ENCODE measurements at regions not wholly inside any gene's neighbourhood (a gene's known extent, or its start where the extent isn't known, plus 50 kb on each side); places are given as distances from the start of the nearest gene placed in this dataset.
"Not testable (repeated sequence)": the region's sequence is repeated elsewhere in the genome, so short reads cannot be mapped to it uniquely, and the experiment has no call there.

- not testable (repeated sequence) for DNase-seq (ENCODE audit: low spot score)
Measured at GRCh38 chr2:82326180-82326767, 2021.7 kb upstream of the LRRTM1 start.

DNA sequence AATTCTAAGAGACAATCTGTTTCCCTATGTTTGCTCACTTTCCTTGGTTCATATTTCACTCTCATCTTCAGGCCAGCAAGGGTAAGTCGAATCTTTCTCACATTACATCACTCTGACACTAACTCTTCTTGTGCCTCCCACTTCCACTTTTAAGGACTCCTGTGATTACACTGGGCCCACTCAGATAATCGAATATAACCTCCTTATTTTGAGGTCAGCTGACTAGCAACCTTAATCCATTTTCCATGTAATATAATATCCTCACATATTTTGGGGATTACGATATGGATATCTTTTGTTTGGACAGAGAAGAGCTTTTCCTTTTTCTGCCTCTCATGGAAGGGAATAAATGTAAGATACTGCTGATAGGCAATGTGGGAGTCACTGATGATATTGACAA is 2015.7 kb upstream of the LRRTM1 start:
- DNase-seq (ENCODE audit: low spot score), result no peak

DNA sequence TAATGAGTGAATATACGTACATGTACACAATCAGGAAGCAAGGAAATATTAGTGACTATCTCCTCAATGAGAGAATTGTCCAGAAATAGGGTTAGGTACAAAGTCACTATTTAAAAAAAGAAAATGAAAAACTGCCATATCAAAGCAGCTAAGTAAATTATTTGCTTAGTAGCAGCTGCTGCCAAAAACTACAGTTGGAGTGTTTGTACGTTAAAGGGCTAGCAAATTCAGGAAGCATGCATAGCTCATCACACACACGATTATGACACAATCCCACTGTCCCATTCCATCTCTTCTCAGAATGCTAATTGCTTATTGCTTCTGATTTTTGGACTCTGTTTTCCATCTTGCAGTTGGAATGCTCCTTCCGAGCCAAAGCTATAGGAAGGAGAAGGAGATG is 2012.5 kb upstream of the LRRTM1 start:
- no peak for DNase-seq (ENCODE audit: low spot score)

DNA sequence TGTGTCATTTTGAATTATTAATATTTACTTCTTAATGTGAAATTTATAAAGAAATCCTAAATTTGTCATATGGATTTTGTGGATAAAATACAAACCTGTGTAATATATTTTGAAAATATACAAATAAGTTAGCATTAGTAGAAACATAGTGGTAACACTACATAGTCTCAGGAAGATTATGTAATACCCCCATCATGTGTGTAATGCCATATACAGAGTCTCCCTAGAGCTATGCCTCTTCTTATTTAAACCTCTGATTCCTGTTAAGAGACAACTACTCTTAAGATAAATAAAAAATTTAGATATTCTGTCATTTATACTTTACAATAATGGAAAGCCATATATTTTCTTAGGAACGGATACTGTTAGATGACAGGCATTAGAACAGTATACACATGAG is 2012.0 kb upstream of the LRRTM1 start:
- no peak for DNase-seq (ENCODE audit: low spot score)

DNA sequence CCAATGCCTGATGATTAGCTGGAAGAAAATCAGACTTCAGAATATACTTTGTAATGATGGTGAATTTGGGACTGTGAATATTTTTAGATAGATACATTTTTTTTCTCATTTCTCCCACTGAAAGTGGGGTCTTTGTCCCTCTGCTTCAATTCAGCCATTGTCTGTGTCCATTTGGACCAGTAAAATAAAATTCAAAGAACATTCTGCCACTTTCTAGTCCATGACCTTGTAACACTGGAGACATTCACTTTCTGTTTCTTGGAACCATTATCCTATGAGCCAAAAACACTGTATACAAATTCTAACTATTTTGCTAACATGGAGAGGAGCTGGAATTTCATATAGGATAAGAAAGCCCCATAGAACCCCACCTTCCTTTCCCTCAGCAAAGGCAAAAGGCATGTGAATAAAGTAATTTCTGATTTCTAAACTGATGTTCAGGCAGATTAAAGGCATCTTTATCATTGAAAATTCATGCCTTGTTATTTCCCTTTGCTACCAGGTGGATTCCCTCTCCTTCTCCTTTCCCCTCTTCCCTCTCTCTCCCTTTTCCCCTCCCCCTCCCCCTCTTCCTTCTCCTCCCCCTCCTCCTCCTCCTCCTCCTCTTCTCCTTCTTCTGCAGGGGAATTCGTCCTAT is 2010.4 kb upstream of the LRRTM1 start:
- no peak for DNase-seq (ENCODE audit: low spot score)

DNA sequence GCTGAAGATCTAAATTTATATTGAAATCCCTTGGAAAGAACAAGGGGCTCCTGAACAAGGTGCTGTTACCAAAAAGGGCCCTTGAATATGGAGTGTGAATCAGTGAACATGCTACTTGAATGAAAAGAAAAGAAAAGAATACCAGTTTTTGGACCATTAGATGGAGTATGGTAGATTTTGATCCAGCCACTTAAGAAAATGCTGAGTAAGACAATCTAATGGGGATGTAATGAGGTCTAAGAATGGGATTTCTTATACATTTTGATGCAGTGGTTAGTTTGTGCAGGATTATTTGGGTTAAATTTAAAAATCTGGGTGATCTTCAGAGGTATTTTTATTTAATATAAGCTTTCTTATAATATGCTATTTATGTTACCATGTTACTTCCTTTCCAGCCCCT is 2003.0 kb upstream of the LRRTM1 start:
- DNase-seq (ENCODE audit: low spot score), result no peak

GRCh38 chr2:82301506-82301905 is 1997.0 kb upstream of the LRRTM1 start:
- no peak for DNase-seq (ENCODE audit: low spot score)

DNA sequence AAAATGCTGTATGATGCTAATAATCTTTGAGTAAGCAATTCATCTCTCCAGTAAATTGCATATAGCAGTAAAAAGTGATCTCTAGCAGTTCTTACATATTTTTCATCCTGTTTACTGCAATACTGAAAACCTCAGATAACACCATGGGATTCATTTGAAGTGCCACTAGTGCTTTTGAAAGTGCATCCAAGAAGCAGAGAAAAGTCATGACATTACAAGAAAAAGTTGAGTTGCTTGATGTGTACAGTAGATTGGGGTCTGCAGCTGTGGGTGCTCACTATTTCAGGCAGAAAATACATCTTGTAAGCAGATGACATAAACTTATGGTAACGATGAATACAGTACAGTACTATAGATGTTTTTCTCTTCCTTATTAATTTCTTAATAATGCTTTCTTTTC is 1984.9 kb upstream of the LRRTM1 start:
- DNase-seq (ENCODE audit: low spot score), result no peak

- no peak for DNase-seq (ENCODE audit: low spot score)
Measured at GRCh38 chr2:82283075-82283474, 1978.5 kb upstream of the LRRTM1 start.

GRCh38 chr2:82282111-82282882 is 1977.7 kb upstream of the LRRTM1 start:
- no peak for DNase-seq (ENCODE audit: low spot score)

- no peak for DNase-seq (ENCODE audit: low spot score)
Measured at GRCh38 chr2:82279367-82279766, 1974.8 kb upstream of the LRRTM1 start.

GRCh38 chr2:82278416-82278815 is 1973.9 kb upstream of the LRRTM1 start:
- no peak for DNase-seq (ENCODE audit: low spot score)

GRCh38 chr2:82275599-82275998 is 1971.0 kb upstream of the LRRTM1 start:
- no peak for DNase-seq (ENCODE audit: low spot score)

- no peak for DNase-seq (ENCODE audit: low spot score)
Measured at GRCh38 chr2:82268446-82268845, 1963.9 kb upstream of the LRRTM1 start.

- no peak for DNase-seq (ENCODE audit: low spot score)
Measured at GRCh38 chr2:82260521-82260920, 1956.0 kb upstream of the LRRTM1 start.

- DNase-seq (ENCODE audit: low spot score), result no peak
Measured at GRCh38 chr2:82259551-82259950, 1955.0 kb upstream of the LRRTM1 start.

DNA sequence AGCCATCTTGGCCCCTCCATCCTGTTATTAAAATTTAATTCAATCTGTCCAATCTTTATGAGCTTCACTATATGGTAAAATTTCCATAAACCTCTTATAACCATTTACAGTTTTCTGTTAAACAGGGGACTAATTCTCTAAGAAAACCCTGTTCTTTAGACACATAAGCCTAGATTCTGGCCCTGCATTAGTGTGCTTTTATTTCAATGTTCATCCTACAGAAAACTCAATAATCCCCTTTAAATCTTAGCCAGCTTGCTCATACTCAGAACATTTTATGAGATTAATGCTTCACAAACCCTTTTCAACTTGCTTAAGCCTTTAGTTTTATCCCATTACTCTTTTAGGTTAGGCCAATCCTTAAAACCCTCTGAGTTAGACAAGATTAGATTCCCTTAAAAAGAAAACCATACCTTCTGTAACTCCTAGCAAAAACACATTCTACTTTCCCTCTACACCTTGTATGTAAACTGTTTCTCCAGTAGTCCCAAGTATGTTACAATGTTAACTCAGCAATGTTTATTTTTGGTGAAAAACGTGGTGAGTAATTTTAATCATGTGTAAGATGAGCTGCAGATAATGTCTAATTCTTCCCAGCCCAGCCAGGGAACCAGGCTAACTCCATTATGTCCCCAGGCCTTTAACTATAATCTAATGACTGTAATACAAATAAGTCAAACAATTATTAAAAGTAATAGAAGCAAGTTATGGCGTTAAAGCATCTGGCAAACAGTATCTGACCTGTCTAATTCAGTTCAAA is 1953.4 kb upstream of the LRRTM1 start:
- no peak for DNase-seq (ENCODE audit: low spot score)

DNA sequence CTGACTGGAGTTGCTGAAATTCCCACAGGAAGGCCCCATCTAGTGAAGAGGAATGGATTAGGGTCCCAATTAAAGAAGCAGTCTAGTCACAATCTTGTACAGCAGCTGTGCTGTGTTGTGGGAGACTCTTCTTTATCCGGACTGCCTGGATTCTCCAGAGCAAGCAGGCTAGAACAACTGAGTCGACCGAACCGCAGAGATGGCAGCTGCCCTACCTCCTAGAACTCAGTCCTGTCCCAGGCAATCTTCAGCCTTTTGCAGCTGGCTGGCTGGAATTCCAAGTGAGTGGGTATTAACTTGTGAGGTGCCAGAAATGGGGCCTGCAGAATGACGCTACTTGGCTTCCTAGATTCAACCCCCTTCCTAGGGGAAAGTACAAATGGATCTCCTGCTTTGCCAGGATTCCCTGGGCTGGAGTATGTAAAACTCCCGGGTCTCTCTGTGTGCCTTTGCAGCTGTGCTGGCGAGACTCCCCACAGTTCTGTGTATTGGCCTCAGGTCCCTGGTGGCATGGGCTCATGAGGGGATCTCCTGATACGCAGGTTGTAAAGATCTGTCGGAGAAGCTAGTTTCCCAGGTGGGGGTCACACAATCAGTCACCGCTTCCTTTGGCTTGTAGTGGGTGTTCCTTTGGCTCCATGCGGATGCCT is 1952.6 kb upstream of the LRRTM1 start:
- DNase-seq (ENCODE audit: low spot score), result no peak

GRCh38 chr2:82256288-82256687 is 1951.7 kb upstream of the LRRTM1 start:
- DNase-seq (ENCODE audit: low spot score), result no peak

GRCh38 chr2:82254728-82255127 is 1950.2 kb upstream of the LRRTM1 start:
- DNase-seq (ENCODE audit: low spot score), result no peak

DNA sequence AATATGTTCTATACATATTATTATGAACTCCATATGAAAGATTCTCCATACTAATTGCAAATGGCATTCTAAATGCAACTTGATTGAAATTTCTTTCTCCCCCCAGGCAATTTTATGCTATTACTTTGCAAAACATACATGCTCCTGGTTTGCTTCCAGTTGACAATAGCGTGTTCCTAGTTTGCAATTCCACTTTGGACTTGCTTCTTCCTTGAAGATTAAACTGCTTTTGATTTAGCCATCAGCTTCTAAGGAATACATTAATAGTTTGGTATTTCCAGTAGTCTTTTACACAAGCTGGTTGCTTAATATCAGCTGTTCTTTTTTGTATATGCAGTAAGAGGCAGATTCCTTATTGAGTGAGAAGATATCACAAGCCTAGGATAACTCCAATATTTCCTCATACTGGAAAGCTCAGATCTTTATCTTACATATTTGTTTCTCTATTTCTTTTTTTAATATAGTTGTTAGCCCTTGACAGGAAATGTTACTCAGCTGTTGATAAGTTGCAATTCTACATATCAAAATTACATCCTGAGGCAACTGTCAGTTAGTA is 1941.7 kb upstream of the LRRTM1 start:
- DNase-seq (ENCODE audit: low spot score), result no peak

GRCh38 chr2:82239176-82239575 is 1934.6 kb upstream of the LRRTM1 start:
- no peak for DNase-seq (ENCODE audit: low spot score)

Measured in GM03348 (cell line).